Transverse colon (tissue), 4 donors: ENCODE measurements at regions not wholly inside any gene's neighbourhood (a gene's known extent, or its start where the extent isn't known, plus 50 kb on each side); places are given as distances from the start of the nearest gene placed in this dataset.
A peak's percentile ranks its signal among the peaks of the same experiment; 100 is the strongest.

ENCODE experiments used
- DNase-seq: peaks from one replicate; pipeline ENCODE4 v3.0.0-alpha.2; 2019
- H3K27ac ChIP-seq, 4 donors: fragments of 200-600 bp; sonication (generic); 2 replicates each; pipeline ENCODE4 v1.5.1; 2016 to 2018; ENCODE audit warnings: inconsistent platforms in 4 of 4
- H3K27me3 ChIP-seq: fragments of 200-600 bp; sonication (generic); 2 replicates; pipeline ENCODE4 v1.5.1; 2017; ENCODE audit warnings: inconsistent platforms
- H3K36me3 ChIP-seq, 4 donors: fragments of 200-600 bp; sonication (generic); 2 replicates each; pipeline ENCODE4 v1.5.1; 2017 to 2019; ENCODE audit warnings: inconsistent platforms in 4 of 4
- H3K4me1 ChIP-seq, 4 donors: fragments of 200-600 bp; sonication (generic); 2 replicates each; pipeline ENCODE4 v1.5.1; 2017 to 2020; ENCODE audit warnings: inconsistent platforms in 4 of 4
- H3K4me3 ChIP-seq, 4 donors: fragments of 200-600 bp; sonication (generic); 1 replicate in 1 of 4; 2 replicates in 3 of 4; pipeline versions ENCODE4 v1.5.1 to v1.6.1; 2017 to 2019; ENCODE audit warnings: inconsistent platforms in 4 of 4
- H3K9me3 ChIP-seq, 2 donors: fragments of 200-600 bp; sonication (generic); 2 replicates each; pipeline ENCODE4 v1.5.1; 2017 to 2019; ENCODE audit warnings: inconsistent platforms in 2 of 2
- CTCF ChIP-seq, 5 experiments: fragments of 200-600 bp in 3 of 5; fragments of 450-650 bp in 2 of 5; sonication (generic) in 3 of 5; IDR thresholded peaks; 1 replicate in 2 of 5; 2 replicates in 3 of 5; pipeline ENCODE4 v1.5.1; 2016 to 2017; ENCODE audit warnings: antibody characterized with exemption in 5 of 5, inconsistent platforms in 3 of 5, mild to moderate bottlenecking in 2 of 5, moderate library complexity in 1 of 5
- EP300 ChIP-seq: sonication (generic); formaldehyde crosslinking; IDR thresholded peaks from one replicate; pipeline ENCODE4 v1.6.1; 2017; ENCODE audit warnings: antibody characterized with exemption, low read depth
- POLR2A ChIP-seq: fragments of 450-650 bp; IDR thresholded peaks from one replicate; pipeline ENCODE4 v1.6.1; 2016; ENCODE audit warnings: antibody characterized with exemption, mild to moderate bottlenecking, moderate library complexity
- POLR2AphosphoS5 ChIP-seq, 3 donors: sonication (generic); formaldehyde crosslinking; IDR thresholded peaks; one replicate each; pipeline ENCODE4 v1.6.1; 2016; ENCODE audit warnings: antibody characterized with exemption in 3 of 3
- WGBS, 2 donors: methylation state at CpG; one replicate each; pipeline ENCODE4 v1.1.5; 2018; ENCODE audit warnings: low coverage in 1 of 2; 5-methylcytosine and 5-hydroxymethylcytosine counted together
- in situ Hi-C, 4 donors: fragments of 200-750 bp; cut with MboI; loops; one replicate each; pipeline versions ENCODE4 v1.15.0 to v1.15.1; 2017; ENCODE audit warnings: low sequenced_read_pairs in 3 of 4, low pct_ligation_motif_present in 1 of 4, low pct_unique_long_range_greater_than_20kb in 1 of 4
- intact Hi-C: fragments of 100-400 bp; cut with DNase I; formaldehyde crosslinking; loops from one replicate; pipeline ENCODE4 v1.15.1; 2023; ENCODE audit warnings: low total_unique reads

DNA sequence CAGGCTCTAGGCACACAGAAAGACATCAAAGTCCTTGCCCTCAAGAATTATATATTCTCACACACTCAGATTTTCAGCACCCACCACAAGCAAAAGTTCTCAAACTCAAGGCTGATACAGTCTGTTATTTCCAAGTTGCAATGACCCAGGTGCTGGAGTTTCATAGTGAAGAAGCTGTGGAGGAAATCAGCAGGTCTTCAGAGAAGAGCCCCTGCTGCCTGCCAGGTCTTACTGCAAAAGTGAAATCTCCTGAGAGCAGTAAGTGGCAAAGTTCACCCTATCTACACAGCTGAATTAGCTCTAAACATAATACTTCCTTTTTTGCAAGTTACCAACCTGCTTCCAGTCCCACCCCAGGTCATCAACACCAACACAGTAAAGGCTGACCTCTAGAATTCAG, 64.6 kb downstream of the RPL27A start:
- TF ChIP-seq POLR2A (no peak), EP300 (no peak), POLR2AphosphoS5 (IDR thresholded peaks at IDR 0.05) (no peak), CTCF (IDR thresholded peaks at IDR 0.05) (no peak)
- Histone ChIP-seq H3K4me3 (no peak overlapping the region), H3K36me3 (no peaks in the 10 kb centered on the region), H3K27me3 (no peaks in the 10 kb centered on the region), H3K4me1 (peaks cover 8 to 37% (median 26%) of the 10 kb centered on the region in 4 donors), H3K9me3 (no peaks in the 10 kb centered on the region), H3K27ac (peak overlapping the region; percentile 10 to 45 (median 40))
- DNase-seq, result no peak
- in situ Hi-C loops, result no loop called here
- intact Hi-C loops, result no loop called here

DNA sequence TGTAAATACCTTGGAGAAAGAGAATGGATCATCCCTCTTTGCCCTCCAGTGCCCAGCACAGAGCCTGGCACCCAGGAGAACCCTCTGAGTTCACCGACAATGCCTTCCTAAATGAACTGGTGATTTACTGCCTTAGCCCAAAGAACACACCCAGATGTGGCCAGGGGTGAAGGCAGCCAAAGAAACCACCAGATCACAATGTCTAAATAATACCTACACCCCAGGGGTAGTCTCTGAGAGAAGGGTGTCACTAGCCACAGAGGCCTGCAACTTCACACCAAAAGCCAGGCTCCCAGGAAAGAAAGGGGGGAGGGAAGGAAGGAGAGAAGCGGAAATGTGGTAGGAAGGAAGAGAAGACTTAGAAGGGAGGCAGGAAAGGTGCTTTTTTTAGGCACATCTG, 65.7 kb downstream of the RPL27A start:
- H3K9me3 ChIP-seq, result no peaks in the 10 kb centered on the region
- H3K36me3 ChIP-seq, result no peaks in the 10 kb centered on the region
- intact Hi-C loops (no loop called here), in situ Hi-C loops (no loop called here)
- no peak for TF ChIP-seq EP300
- TF ChIP-seq CTCF (IDR thresholded peaks at IDR 0.05), result no peak
- TF ChIP-seq POLR2AphosphoS5 (IDR thresholded peaks at IDR 0.05), result no peak
- no peak for TF ChIP-seq POLR2A
- H3K4me1 ChIP-seq, result peaks cover 8 to 37% (median 26%) of the 10 kb centered on the region in 4 donors
- WGBS, 2 donors, result 60 to 92% methylated on average over 1 to 2 of the region's 2 CpGs
- H3K27me3 ChIP-seq, result no peaks in the 10 kb centered on the region
- DNase-seq, result no peak
- H3K27ac ChIP-seq, result peak overlapping the region; percentile 9 to 51 (median 40)
- no peak overlapping the region for H3K4me3 ChIP-seq

GRCh38 chr11:8749202-8749601, 66.6 kb downstream of the RPL27A start:
- WGBS, 2 donors, result 45% methylated on average over 2 of the region's 2 CpGs; no CpG with 5 or more reads in 1 of the 2 donors
- H3K4me3 ChIP-seq, result no peak overlapping the region
- in situ Hi-C loops (no loop called here), intact Hi-C loops (no loop called here)
- H3K27ac ChIP-seq, result peak overlapping the region; percentile 0 to 51 (median 27)
- no peaks in the 10 kb centered on the region for H3K36me3 ChIP-seq
- no peaks in the 10 kb centered on the region for H3K27me3 ChIP-seq
- no peak for TF ChIP-seq CTCF (IDR thresholded peaks at IDR 0.05)
- peak in 1 of 3 donors; percentile 7 for TF ChIP-seq POLR2AphosphoS5 (IDR thresholded peaks at IDR 0.05)
- H3K9me3 ChIP-seq, result no peaks in the 10 kb centered on the region
- DNase-seq, result peak; percentile 46
- H3K4me1 ChIP-seq, result peaks cover 8 to 37% (median 26%) of the 10 kb centered on the region in 4 donors

DNA sequence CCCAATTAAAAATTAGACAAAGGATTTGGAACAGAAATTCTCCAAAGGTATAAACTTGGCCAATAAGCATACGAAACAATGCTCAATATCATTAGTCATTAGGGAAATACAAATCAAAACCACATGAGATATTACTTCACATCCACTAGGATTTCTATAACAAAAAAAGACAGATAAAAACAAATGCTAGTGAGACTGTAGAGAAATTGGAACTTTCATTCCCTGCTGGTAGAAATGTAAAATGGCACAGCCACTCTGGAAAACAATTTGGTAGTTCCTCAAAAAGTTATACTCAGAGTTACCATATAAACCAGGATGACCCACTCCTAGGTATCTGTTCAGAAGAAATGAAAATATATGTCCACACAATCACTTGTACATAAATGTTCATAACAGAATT, 71.6 kb downstream of the RPL27A start:
- in situ Hi-C loops, result no loop called here
- Histone ChIP-seq H3K4me1 (peaks cover 21 to 43% (median 31%) of the 10 kb centered on the region in 4 donors), H3K27ac (peak overlapping the region in 1 of 4 donors; percentile 10), H3K9me3 (no peaks in the 10 kb centered on the region), H3K27me3 (no peaks in the 10 kb centered on the region), H3K36me3 (no peaks in the 10 kb centered on the region), H3K4me3 (no peak overlapping the region)
- intact Hi-C loops, result no loop called here
- no peak for DNase-seq
- no peak for TF ChIP-seq POLR2A
- TF ChIP-seq POLR2AphosphoS5 (IDR thresholded peaks at IDR 0.05), result no peak
- peak in 4 of 5 experiments; percentile 12 to 23 (median 22) for TF ChIP-seq CTCF (IDR thresholded peaks at IDR 0.05)
- TF ChIP-seq EP300, result no peak
- 71 to 85% methylated on average over 1 of the region's 1 CpG for WGBS, 2 donors
